WTC11 (cell line): ENCODE measurements at regions not wholly inside any gene's neighbourhood (a gene's known extent, or its start where the extent isn't known, plus 50 kb on each side); places are given as distances from the start of the nearest gene placed in this dataset.
A peak's percentile ranks its signal among the peaks of the same experiment; 100 is the strongest.

ENCODE experiments used
- ATAC-seq: fragments of 200-7000 bp; cut with Tn5 transposase; 2 replicates; pipeline ENCODE4 v1.10.0; 2021; ENCODE audit warnings: mild to moderate bottlenecking, moderate library complexity
- CTCF ChIA-PET: fragments of 300-600 bp; sonication (Branson Sonifier 250); formaldehyde crosslinking; loops from one replicate; lab custom pipeline; 2021; ENCODE audit warnings: antibody characterized with exemption; lab: Charles Lee
- POLR2A ChIA-PET: fragments of 350-600 bp; sonication (Branson Sonifier 250); formaldehyde crosslinking; loops from one replicate; lab custom pipeline; 2021; ENCODE audit warnings: antibody characterized with exemption; lab: Charles Lee
- DNase-seq: peaks from one replicate; pipeline ENCODE4 v3.0.0; 2021; ENCODE audit warnings: low spot score
- H3K27ac Mint-ChIP-seq: 2 replicates; pipeline ENCODE4 v1.8.0; 2021; ENCODE audit warnings: mixed read lengths
- H3K27me3 Mint-ChIP-seq: 2 replicates; pipeline ENCODE4 v1.8.0; 2021; ENCODE audit warnings: low read depth, mild to moderate bottlenecking, moderate library complexity, mixed read lengths
- H3K36me3 Mint-ChIP-seq: 2 replicates; pipeline ENCODE4 v1.8.0; 2021; ENCODE audit warnings: mixed read lengths
- H3K4me1 Mint-ChIP-seq: 2 replicates; pipeline ENCODE4 v1.8.0; 2022; ENCODE audit warnings: mixed read lengths
- H3K4me3 Mint-ChIP-seq: 2 replicates; pipeline ENCODE4 v1.8.0; 2021; ENCODE audit warnings: mild to moderate bottlenecking, moderate library complexity, mixed read lengths
- H3K9me3 Mint-ChIP-seq: 2 replicates; pipeline ENCODE4 v1.8.0; 2021; ENCODE audit warnings: mixed read lengths
- CREM ChIP-seq: sonication (generic); formaldehyde crosslinking; IDR thresholded peaks from 2 replicates; pipeline ENCODE4 v1.8.1; 2022; ENCODE audit warnings: mild to moderate bottlenecking, missing genetic modification reagents, moderate library complexity
- RELA ChIP-seq: sonication (generic); formaldehyde crosslinking; IDR thresholded peaks from 2 replicates; pipeline ENCODE4 v1.8.1; 2022; ENCODE audit warnings: missing genetic modification reagents, mild to moderate bottlenecking, borderline replicate concordance
- USF1 ChIP-seq: sonication (generic); formaldehyde crosslinking; IDR thresholded peaks from 2 replicates; pipeline ENCODE4 v1.8.0; 2022; ENCODE audit warnings: mild to moderate bottlenecking, missing genetic modification reagents
- USF2 ChIP-seq: sonication (generic); formaldehyde crosslinking; IDR thresholded peaks from 2 replicates; pipeline ENCODE4 v1.8.1; 2023; ENCODE audit warnings: mild to moderate bottlenecking, missing genetic modification reagents, moderate library complexity
- ZNF121 ChIP-seq: sonication (generic); formaldehyde crosslinking; IDR thresholded peaks from 2 replicates; pipeline ENCODE4 v1.8.0; 2023; ENCODE audit warnings: missing genetic modification reagents
- ZNF219 ChIP-seq: sonication (generic); formaldehyde crosslinking; IDR thresholded peaks from 2 replicates; pipeline ENCODE4 v1.8.0; 2023; ENCODE audit warnings: missing genetic modification reagents, mild to moderate bottlenecking, borderline replicate concordance
- ZNF232 ChIP-seq: sonication (generic); formaldehyde crosslinking; IDR thresholded peaks from 2 replicates; pipeline ENCODE4 v1.8.0; 2022; ENCODE audit warnings: mild to moderate bottlenecking, missing genetic modification reagents
- ZNF671 ChIP-seq: fragments of 250-450 bp; sonication (Bioruptor Pico); IDR thresholded peaks from 2 replicates; pipeline ENCODE4 v1.8.0; 2021; ENCODE audit warnings: mild to moderate bottlenecking
- TF ChIP-seq, protein P1 (sequence below): fragments of 250-450 bp; sonication (Bioruptor Pico); IDR thresholded peaks from 2 replicates; pipeline ENCODE4 v1.9.0; 2021; ENCODE audit warnings: mild to moderate bottlenecking
- TF ChIP-seq, protein P2 (sequence below): fragments of 250-450 bp; sonication (Bioruptor Pico); IDR thresholded peaks from 2 replicates; pipeline ENCODE4 v1.9.0; 2021; ENCODE audit warnings: moderate library complexity, mild to moderate bottlenecking, inconsistent platforms, borderline replicate concordance
- TF ChIP-seq, protein P3 (sequence below): fragments of 200-600 bp; IDR thresholded peaks from 2 replicates; pipeline ENCODE4 v1.8.0; 2022; ENCODE audit warnings: antibody characterized with exemption
- TF ChIP-seq, protein P4 (sequence below): sonication (generic); formaldehyde crosslinking; IDR thresholded peaks from 2 replicates; pipeline ENCODE4 v1.8.1; 2023; ENCODE audit warnings: mild to moderate bottlenecking, missing genetic modification reagents

GRCh38 chr17:34853924-34854323, 107.3 kb downstream of the CCT6B start (continued):
- TF ChIP-seq, protein P1, sequence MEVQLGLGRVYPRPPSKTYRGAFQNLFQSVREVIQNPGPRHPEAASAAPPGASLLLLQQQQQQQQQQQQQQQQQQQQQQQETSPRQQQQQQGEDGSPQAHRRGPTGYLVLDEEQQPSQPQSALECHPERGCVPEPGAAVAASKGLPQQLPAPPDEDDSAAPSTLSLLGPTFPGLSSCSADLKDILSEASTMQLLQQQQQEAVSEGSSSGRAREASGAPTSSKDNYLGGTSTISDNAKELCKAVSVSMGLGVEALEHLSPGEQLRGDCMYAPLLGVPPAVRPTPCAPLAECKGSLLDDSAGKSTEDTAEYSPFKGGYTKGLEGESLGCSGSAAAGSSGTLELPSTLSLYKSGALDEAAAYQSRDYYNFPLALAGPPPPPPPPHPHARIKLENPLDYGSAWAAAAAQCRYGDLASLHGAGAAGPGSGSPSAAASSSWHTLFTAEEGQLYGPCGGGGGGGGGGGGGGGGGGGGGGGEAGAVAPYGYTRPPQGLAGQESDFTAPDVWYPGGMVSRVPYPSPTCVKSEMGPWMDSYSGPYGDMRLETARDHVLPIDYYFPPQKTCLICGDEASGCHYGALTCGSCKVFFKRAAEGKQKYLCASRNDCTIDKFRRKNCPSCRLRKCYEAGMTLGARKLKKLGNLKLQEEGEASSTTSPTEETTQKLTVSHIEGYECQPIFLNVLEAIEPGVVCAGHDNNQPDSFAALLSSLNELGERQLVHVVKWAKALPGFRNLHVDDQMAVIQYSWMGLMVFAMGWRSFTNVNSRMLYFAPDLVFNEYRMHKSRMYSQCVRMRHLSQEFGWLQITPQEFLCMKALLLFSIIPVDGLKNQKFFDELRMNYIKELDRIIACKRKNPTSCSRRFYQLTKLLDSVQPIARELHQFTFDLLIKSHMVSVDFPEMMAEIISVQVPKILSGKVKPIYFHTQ (CRISPR knock-in tag), result no peak
- TF ChIP-seq, protein P2, sequence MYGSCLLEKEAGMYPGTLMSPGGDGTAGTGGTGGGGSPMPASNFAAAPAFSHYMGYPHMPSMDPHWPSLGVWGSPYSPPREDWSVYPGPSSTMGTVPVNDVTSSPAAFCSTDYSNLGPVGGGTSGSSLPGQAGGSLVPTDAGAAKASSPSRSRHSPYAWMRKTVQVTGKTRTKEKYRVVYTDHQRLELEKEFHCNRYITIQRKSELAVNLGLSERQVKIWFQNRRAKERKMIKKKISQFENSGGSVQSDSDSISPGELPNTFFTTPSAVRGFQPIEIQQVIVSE, result no peak
- no peak for TF ChIP-seq CREM
- no peak for TF ChIP-seq ZNF219

GRCh38 chr17:34852614-34853013, 108.6 kb downstream of the CCT6B start:
- Mint-ChIP-seq H3K4me1 (peaks cover 14% of the 10 kb centered on the region), H3K9me3 (no peaks in the 10 kb centered on the region), H3K36me3 (no peaks in the 10 kb centered on the region), H3K27ac (no peak overlapping the region), H3K27me3 (peaks cover 8% of the 10 kb centered on the region), H3K4me3 (no peak overlapping the region)
- DNase-seq (no peak), ATAC-seq (peak; percentile 77)
- POLR2A ChIA-PET, result no interaction called here
- CTCF ChIA-PET, result interaction anchor here (0.6 to 1.7 kb wide), 11 partner anchors 11 to 357 kb away, joined by 3 to 17 read pairs (median 4); no protein-coding TSS in a partner anchor
- TF ChIP-seq ZNF671 (CRISPR knock-in tag) (no peak), USF2 (CRISPR knock-in tag) (peak; percentile 67), ZNF121 (no peak), USF1 (CRISPR knock-in tag) (peak; percentile 34; the same call in 1 of the 2 replicates), RELA (CRISPR knock-in tag) (no peak)
- TF ChIP-seq, protein P3, sequence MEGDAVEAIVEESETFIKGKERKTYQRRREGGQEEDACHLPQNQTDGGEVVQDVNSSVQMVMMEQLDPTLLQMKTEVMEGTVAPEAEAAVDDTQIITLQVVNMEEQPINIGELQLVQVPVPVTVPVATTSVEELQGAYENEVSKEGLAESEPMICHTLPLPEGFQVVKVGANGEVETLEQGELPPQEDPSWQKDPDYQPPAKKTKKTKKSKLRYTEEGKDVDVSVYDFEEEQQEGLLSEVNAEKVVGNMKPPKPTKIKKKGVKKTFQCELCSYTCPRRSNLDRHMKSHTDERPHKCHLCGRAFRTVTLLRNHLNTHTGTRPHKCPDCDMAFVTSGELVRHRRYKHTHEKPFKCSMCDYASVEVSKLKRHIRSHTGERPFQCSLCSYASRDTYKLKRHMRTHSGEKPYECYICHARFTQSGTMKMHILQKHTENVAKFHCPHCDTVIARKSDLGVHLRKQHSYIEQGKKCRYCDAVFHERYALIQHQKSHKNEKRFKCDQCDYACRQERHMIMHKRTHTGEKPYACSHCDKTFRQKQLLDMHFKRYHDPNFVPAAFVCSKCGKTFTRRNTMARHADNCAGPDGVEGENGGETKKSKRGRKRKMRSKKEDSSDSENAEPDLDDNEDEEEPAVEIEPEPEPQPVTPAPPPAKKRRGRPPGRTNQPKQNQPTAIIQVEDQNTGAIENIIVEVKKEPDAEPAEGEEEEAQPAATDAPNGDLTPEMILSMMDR, result 0 out of 2 replicates have a peak, but pooled peaks have one; percentile 15

DNA sequence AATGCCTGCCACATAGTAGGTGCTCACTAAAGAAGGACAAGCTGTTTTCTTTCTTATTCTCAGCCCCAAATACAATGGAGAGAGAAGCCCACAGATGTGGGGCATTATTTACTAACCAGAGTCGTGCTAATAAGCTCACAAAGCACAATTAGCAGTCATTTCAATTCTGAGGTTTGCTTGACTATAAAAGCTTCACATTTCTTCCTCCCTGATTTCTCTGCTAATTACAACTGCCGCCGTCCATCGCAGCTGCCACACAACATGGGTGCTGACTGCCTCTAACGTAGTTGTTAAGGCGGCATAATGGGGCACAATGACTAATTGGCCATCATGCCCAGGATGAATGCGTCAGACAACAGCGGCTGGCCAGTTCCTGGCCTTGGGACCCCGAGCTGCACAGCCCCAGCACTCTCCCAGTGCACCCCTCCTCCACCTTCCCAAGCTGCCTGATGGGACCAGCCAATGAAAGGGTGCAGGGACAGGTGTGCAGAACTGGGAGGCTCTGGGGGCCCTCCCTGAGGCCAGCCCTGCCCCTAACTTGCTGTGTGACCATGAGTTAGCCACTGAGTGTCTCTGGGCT, 109.2 kb downstream of the CCT6B start:
- no peaks in the 10 kb centered on the region for H3K9me3 Mint-ChIP-seq
- no peak overlapping the region for H3K4me3 Mint-ChIP-seq
- H3K36me3 Mint-ChIP-seq, result no peaks in the 10 kb centered on the region
- no peak overlapping the region for H3K27ac Mint-ChIP-seq
- ChIA-PET POLR2A (no interaction called here), CTCF (interaction anchor here (0.6 to 1.7 kb wide), 11 partner anchors 11 to 357 kb away, joined by 3 to 17 read pairs (median 4); no protein-coding TSS in a partner anchor)
- ATAC-seq (no peak), DNase-seq (no peak)
- peaks cover 8% of the 10 kb centered on the region for H3K27me3 Mint-ChIP-seq
- TF ChIP-seq, protein P4, sequence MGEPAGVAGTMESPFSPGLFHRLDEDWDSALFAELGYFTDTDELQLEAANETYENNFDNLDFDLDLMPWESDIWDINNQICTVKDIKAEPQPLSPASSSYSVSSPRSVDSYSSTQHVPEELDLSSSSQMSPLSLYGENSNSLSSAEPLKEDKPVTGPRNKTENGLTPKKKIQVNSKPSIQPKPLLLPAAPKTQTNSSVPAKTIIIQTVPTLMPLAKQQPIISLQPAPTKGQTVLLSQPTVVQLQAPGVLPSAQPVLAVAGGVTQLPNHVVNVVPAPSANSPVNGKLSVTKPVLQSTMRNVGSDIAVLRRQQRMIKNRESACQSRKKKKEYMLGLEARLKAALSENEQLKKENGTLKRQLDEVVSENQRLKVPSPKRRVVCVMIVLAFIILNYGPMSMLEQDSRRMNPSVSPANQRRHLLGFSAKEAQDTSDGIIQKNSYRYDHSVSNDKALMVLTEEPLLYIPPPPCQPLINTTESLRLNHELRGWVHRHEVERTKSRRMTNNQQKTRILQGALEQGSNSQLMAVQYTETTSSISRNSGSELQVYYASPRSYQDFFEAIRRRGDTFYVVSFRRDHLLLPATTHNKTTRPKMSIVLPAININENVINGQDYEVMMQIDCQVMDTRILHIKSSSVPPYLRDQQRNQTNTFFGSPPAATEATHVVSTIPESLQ (CRISPR knock-in tag), result no peak
- no peak for TF ChIP-seq ZNF232 (CRISPR knock-in tag)
- peaks cover 14% of the 10 kb centered on the region for H3K4me1 Mint-ChIP-seq
